GM19438 (cell line): ENCODE measurements at regions not wholly inside any gene's neighbourhood (a gene's known extent, or its start where the extent isn't known, plus 50 kb on each side); places are given as distances from the start of the nearest gene placed in this dataset.
"Not testable (repeated sequence)": the region's sequence is repeated elsewhere in the genome, so short reads cannot be mapped to it uniquely, and the experiment has no call there.

Experiments used
- ATAC-seq: cut with Tn5 transposase; IDR thresholded peaks from one replicate; pipeline ENCODE4 v1.9.1; 2021; ENCODE audit warnings: low read depth; ENCODE audit not compliant: unreplicated experiment

- ATAC-seq = not testable (repeated sequence)
Measured at GRCh38 chr1:146729642-146730344, 208.3 kb upstream of the NBPF12 start.

- ATAC-seq = not testable (repeated sequence)
Measured at GRCh38 chr1:146715054-146715453, 223.1 kb upstream of the NBPF12 start.

DNA sequence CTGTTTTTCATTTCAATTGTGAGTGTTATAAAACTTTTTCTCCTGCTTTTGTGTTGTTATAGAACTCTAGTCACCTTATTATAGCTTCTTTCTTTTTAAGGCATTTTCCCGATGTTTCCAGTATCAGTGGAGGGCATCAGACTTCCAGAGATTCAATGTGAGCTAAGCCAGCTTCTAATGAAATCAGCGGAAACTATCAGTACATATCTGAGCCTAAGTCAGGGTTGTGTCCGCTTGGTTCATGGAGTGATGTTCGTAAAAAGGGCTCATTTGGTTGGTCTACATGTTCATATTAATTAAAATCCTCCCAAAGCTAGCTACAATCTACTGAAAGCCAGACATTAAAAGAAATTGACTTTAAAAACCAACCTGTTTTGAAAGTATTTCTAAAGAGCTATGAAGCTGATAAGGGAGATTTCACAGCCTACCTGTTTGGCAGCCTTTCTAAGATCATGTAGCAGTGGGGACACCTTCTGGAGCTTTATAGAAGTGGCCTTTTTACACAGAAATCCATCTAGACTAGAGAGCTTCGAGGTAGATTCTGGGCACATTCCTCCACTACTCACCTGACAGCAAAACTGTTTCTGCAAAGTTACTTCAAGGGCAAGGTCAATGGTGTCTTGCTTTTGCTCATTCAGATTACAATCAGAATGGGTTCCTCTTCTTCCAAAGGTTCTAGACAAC is 227.1 kb upstream of the NBPF12 start:
- not testable (repeated sequence) for ATAC-seq

DNA sequence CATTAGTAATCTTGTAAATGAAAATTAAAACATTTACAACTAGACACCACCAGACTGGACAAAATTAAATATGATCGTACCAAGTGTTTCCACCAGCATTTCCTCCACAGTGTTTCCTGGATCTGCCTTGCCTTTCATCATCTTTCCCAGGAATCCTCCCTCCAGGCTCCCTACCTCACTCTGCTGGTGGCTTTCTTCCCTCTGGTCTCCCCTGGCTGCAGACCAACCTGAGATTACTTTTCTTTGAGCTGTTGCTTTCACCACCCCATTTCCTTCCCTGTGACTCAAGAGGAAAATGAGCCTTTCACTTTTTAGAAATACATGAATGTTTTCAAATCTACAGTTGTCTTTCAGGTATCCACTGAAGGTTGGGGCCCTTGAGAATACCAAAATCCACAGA is 228.8 kb upstream of the NBPF12 start:
- ATAC-seq = not testable (repeated sequence)

GRCh38 chr1:146704162-146704724 is 233.9 kb upstream of the NBPF12 start:
- ATAC-seq = not testable (repeated sequence)

- not testable (repeated sequence) for ATAC-seq
Measured at GRCh38 chr1:146701320-146701719, 236.8 kb upstream of the NBPF12 start.

- not testable (repeated sequence) for ATAC-seq
Measured at GRCh38 chr1:146695388-146695787, 242.7 kb upstream of the NBPF12 start.

- not testable (repeated sequence) for ATAC-seq
Measured at GRCh38 chr1:146691798-146692197, 246.3 kb upstream of the NBPF12 start.

DNA sequence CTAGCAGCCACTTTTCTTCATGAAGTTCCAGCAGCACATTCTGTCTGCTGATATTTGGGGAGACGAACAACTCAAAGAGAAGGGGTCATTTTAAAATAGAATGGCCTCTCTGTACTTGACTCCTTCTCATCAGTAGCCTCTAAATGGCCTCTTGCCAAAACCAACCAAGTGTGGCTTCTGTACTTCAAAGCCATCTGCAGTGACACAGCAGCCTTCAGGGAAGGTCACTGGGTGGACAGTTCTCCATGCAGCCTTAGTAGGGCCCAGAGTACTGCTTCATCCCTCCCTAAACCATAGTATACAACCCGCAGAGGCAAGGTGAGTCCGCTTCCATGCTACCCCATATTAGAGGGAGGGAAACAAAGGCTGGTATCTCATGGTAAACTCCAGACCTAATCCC is 249.2 kb upstream of the NBPF12 start:
- ATAC-seq = not testable (repeated sequence)

DNA sequence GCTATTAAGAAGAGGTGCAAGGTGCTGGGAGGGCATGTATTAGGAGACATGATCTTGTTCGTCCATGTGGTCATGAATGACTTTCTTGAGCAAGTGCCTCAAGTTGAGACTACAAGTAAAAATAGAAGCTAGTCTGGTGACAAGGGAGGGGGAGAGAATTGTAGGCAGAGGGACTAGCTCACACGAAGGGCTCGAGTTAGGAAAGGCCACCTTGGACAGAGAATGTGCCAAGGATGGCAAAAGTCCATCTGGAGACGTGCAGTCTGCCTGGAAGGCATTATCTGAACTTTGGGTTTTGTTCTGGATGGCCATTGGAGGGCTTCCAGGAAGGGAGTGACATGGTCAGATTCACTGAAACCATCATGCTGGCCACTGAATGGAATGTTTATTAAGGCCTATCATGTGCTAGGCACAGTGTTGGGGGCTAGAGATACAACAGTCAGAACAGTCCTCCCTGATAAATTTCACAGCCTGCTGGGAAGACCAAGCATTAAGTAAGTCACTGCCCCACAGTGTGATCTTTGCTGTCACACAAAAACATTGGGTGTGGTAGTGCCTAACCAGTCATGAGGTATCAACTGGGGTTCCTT is 251.3 kb upstream of the NBPF12 start:
- ATAC-seq = not testable (repeated sequence)

GRCh38 chr1:146683126-146683429 is 255.0 kb upstream of the NBPF12 start:
- not testable (repeated sequence) for ATAC-seq

DNA sequence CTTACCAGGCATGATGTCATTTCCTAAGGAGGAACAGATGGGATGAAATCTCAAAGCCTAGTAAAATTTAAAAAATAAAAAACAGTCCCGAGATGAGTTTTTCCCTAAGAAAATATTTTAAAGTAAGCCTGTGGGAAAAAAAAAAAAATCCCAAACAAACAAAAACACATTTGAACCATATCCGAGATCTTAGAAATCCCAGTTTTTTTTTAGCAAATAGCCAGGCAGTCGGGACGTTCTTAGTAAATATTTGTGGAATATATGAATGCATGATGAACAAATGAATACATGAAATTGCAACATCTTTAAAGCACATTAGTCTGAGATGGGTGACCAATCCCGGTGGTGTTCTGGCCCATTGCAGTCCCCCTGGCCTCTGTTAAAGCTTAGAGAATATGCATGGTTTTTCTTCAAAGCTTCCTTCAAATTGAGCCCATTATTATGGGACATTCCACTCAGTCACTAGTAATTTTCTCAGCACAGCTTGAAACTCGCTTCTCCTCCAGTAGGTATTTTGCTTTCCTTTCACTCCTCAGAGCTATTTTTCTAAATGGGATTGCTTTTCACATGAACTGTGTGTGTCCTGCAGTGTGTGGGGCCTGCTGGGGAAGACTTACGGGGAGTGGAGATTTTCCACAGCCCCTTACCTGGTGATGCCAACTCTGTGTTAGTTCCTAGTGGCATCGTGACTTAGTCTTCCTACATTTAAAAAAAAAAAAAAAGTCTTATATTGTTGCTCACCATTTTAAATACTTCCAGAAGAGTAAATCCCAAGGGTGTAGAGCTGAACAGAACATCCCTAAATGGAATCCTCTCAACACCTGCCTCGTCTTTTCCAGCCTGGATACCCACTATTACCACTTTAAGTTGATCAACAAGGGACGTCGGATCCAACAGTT is 255.6 kb upstream of the NBPF12 start:
- ATAC-seq = not testable (repeated sequence)

- ATAC-seq = not testable (repeated sequence)
Measured at GRCh38 chr1:146673729-146674299, 264.3 kb upstream of the NBPF12 start.

DNA sequence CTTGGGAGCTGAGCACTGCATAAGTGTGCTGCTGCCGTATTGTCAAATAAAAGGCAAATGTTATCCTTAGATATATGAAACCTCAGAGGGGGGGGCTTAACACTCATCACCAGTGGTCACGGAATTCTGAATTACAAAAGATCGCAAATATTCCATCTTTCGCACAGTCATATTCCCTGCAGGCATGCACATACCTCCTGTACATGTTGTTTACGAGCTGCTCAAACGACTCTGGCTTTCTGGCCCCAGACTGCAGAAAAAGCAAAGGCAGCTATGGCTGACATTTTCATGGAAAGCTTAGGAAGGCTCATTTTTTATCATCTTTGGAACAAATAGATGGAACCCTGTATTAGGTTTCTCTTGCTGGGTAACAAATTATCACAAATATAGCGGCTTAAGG is 265.5 kb upstream of the NBPF12 start:
- ATAC-seq = not testable (repeated sequence)

GRCh38 chr1:146671588-146671987 is 266.5 kb upstream of the NBPF12 start:
- not testable (repeated sequence) for ATAC-seq

- ATAC-seq = not testable (repeated sequence)
Measured at GRCh38 chr1:146670832-146671566, 267.1 kb upstream of the NBPF12 start.

DNA sequence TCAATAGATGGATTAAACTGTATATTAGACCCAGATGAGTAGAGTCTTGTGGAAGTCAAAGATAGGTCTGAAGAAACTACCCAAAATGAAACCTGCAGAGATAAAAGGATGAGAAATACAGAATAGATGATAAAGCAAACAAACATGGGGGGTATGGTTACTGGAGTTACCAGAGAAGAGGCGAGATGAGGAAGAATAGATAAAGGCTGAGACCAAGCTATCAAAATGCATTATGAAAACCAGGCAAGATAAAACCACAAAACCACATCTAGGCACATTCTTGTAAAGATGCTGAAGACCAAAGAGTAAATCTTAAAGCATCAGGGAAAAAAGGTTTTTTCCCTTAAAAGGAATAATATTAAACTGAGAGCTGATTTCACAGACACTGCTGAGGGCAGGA is 271.8 kb upstream of the NBPF12 start:
- not testable (repeated sequence) for ATAC-seq

GRCh38 chr1:146660242-146660641 is 277.9 kb upstream of the NBPF12 start:
- ATAC-seq = not testable (repeated sequence)

GRCh38 chr1:146656356-146657060 is 281.6 kb upstream of the NBPF12 start:
- not testable (repeated sequence) for ATAC-seq
